HG03354 (cell line): ENCODE measurements at regions not wholly inside any gene's neighbourhood (a gene's known extent, or its start where the extent isn't known, plus 50 kb on each side); places are given as distances from the start of the nearest gene placed in this dataset.

ENCODE experiments used
- ATAC-seq: cut with Tn5 transposase; IDR thresholded peaks from one replicate; pipeline ENCODE4 v1.9.1; 2021; ENCODE audit warnings: mild to moderate bottlenecking; ENCODE audit not compliant: unreplicated experiment, poor library complexity, severe bottlenecking

DNA sequence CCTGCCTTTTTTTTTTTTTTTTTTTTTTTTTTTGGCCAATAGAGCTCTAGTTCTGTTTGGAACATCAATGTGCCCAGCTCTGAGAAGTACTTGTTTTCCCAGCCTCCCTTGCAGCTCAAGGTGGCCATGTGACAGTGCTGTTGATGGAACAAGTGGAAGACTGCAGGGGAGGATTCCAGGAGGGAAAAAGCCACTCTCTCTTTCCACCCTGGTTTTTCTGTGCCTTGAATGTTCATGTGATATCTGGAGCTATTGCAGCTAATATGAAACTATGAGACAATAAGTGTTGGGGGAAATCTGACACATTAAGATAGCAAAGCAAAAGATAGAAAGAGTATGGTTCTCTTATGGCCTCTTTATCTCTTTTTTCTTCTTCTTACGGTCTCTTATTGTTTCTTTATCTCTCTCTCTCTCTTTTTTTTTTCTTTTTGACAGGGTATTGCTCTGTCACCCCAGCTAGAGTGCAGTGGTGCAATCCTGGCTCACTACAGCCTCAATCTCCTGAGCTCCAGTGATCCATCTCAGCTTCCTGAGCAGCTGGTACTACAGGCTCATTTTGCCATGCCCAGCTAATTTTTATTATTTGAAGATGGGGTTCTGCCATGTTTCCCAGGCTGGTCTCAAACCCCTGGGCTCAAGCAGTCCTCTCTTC lies 192.0 kb upstream of the LNX1 start:
- no peak for ATAC-seq

DNA sequence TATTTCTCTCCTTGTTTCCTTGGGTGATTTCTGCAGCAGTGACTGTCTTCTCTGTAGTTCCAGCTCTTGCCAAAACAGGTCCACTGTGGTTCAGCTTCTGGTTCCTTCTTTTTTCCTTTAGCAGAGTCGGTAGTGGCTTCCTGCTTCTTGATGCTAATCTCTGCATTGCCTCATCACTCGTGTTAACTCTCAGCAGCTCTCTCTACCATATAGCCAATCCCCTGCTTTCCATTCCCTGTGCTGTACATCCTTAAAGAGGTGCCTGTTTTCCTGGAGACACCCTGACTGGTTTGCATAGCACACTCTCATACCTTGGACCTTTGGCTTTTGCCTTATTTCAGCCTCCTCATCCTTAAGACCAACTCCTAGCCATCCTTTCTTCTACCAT lies 191.2 kb upstream of the LNX1 start:
- ATAC-seq: no peak

DNA sequence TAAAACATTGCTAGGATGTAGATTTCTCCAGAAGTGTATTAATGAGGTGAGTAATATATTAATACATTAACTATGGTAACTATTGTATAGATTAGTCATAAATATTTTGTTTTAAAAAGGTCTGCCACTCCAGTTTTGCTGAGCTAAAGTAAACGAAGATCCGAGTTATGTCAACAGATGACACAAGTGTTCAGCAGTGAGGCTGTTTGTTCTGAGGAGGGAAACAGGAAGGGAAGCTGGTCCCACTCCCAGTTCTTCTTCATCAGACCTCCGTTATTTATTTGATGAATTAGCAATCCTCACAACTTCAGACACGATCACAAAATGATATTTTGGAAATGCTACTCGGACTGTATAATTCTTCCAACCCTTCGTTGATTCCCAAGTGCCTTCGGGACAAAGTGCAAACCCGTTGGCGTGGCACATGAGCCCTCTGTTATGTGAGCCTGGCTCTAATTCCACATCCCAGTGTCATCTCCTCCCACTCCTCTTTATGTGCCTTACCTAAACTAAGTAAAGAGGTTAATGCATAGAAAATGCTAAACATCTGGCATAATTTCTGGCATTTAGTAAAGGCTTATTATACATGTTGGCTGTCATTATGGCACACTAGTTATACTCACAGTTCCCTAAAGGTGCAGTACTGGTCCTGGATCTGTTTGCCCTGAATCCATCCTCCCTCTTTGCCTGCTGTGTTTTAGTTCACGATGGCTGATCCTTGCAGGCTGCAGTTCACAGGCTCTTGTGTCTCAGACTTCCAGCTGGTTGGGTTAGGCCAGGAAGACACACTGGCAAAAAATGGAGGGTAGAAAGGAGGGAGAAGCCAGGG lies 190.6 kb upstream of the LNX1 start:
- ATAC-seq: no peak

DNA sequence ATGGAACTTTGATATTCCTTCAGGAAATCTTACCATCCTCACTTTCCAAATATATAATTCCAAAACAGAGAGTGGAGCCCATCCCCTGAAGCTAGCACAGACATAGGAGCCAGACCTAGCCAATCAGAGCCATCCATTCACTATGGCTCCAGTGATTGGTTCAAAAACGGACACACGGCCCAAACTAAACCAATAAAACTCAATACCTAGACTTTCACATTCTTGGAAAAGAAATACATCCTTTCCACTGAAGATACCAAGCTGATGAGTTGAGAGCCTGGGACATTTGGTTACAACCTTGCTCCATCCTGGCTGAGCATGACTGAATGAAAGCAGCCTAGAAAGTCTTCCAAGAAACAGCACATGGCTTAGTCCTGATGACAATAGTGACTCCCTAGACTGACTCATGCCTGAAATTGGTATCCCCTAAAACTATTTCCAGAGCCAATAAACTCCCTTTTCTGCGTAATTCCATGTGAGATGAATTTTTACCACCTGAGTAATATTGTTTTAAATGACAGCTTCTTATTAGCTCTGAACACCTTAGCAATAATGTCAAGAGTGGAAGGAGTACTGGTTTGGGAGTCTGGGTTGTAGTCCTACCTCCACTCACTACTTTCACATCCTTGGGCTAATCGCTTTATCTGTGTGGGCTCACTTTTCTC lies 189.6 kb upstream of the LNX1 start:
- ATAC-seq: no peak

DNA sequence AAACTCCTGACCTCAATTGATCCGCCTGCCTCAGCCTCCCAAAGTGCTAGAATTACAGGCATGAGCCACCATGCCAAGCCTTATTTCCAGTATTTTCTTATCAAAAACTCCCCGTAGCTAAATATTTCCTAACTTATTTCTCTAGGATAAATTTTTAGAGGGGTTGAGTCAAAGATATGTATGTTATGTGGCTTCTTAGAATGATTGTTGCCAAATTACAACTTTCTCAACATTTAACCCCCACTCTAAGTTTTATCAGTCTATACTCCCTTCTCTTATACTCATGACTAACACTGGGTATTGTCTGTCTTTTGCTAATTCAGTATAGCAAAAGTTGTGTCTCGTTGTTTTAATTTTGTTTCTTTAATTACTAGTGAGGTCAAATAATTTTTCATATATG lies 187.7 kb upstream of the LNX1 start:
- ATAC-seq: no peak

DNA sequence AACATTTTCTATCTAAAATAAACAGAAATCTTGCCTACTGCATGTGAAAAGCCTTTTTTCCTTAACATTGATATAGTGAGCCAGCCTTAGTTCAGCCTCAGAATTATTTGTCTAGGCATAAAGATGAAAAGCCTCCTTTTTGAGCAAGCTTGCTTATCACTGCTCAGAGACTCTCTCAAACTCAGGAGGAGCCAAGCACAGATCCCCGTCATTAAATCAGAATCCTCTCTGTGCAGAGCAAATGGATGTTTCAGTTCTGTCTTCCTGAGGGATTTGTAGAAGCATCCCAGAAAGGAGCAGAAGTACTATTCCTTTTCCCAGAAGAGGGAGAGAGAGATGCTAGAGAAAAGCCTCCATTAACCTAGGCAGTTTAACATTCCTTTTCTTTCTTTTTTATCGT lies 186.9 kb upstream of the LNX1 start:
- no peak for ATAC-seq

DNA sequence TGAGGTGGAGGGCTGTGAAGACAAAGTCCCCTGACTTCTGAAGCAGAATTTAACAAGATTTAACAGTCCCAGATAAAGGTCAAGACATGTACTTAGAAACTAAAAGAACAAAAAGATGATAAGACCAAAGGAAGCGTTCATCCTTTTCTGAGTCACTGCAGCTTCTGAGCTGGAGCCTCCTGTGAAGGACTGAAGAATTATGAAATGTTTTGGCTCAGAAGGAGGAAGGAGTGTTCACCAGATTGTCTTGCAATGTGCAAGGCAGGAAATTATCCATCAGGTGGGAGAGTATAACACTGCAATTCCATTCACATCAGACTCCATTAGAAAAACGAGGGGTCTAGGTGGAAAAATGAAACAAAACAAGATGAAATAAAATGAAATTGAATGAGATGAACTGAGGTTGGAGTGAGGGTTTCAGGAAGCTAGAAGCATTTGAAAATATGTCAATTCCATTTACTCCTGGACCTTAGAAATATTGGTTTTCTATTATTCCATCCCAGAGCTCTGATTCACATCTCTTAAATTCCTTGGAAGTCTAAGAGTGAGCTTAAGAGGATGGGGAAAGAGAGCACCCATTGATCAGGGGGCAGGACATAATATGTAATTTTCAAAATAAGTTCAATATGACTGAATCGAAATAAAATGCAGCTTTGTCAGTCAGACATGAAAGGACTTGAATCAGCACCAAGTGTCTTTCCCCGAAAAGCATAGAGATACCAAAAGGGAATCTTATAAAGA lies 186.1 kb upstream of the LNX1 start:
- no peak for ATAC-seq

DNA sequence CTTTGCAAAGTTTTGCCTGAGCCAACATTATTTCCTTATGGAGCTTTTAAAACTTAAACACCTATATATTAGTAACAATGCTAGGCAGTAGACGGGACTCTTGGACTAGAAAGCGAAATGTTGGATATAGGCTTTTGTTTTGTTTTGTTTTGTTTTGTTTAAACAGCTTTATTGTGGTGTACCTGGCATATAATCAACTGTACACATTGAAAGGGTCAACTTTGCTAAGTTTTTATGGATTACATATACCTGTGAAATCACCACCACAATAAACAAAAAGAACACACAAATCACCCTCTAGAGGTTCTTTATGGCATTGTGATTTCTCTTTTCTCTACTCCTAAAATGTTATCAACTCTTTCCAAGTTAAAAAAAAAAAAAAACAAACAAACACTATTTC lies 184.9 kb upstream of the LNX1 start:
- no peak for ATAC-seq

DNA sequence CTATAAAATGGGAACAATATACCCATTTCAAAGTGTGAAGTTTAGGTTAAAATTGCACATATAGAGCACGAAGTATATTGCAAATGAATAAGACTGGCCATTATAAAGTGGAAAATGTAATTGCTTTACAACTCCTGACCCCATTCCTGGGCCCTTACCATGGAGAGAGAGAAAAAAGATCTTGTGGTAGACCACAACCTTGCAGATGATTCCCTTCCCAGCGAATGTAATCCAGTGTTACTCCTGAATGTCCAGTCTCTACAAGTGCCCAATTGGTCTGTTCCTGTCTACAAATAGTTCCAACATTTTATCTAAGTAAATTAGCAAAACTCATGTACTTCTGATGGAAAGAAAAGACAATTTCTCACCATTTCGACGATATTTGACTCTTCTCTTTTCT lies 184.1 kb upstream of the LNX1 start:
- no peak for ATAC-seq

DNA sequence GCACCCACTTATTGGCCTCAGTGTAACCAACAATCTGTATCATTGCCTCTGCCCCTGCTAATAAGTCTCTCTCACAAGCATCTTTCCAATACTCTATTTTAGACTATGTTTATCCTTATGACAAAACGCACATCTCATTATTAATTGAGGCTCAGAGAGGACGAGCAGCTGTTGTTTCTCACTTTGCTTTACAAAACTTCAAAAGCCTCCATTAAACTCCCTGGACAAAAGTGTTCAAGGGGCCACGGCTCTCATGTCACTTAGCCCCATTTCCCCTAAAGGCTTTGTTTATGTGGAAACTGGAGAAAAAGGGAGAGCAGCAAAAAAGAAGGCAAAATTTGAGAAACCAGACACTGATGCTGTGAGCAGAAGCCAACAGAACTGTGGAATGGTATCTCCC lies 180.0 kb upstream of the LNX1 start:
- ATAC-seq: no peak

DNA sequence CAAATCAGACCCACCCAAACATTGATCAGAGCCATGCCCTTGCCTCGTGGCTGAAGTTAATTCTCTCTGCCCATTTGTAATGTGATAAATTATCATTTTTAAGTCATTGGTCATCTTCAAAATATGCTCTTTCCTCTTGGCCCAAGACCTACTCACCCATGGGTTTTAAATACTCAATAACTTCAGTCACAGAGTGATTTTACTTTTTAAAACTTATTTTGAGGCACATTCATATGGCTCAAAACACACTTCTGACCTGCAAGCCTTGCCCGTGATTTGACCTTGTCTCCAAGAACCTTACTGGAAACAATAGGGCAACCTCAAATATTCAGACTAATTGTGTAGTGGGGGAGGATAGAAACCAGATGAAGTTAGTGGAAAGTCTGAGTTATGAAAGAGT lies 176.2 kb upstream of the LNX1 start:
- no peak for ATAC-seq

DNA sequence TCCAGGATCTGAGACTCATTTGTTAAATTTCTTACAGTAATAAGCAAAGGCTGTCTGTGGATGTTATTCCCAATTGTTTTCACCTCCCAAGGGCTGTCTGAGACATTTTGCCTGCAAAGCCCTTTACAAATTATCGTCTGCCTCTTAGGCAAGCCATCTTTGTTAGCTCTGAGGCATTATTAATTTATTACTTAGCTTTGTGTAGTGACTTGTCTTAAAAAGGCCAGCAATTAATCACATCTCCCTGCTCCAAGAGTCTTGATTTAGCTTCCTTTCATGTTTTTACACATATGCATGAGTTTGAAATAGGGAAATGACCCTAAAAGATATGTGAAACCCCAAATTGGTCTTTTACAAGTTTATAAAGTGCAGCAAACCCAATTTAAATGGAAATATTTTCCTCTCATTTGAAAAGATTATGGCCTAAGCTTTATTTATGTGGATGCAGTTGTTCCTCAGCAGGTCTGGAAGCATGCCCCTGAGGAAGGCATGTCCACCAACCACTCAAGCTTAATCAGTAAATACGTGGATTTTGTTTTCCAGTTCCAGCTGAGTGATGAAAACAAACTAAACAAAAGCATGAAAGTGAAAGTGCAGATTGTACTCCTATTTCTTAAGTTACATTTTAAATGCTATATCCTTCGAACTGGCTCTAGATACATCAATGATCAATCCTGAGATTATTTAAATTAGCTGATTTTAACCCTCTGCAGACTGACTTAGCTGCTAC lies 173.6 kb upstream of the LNX1 start:
- ATAC-seq: no peak

DNA sequence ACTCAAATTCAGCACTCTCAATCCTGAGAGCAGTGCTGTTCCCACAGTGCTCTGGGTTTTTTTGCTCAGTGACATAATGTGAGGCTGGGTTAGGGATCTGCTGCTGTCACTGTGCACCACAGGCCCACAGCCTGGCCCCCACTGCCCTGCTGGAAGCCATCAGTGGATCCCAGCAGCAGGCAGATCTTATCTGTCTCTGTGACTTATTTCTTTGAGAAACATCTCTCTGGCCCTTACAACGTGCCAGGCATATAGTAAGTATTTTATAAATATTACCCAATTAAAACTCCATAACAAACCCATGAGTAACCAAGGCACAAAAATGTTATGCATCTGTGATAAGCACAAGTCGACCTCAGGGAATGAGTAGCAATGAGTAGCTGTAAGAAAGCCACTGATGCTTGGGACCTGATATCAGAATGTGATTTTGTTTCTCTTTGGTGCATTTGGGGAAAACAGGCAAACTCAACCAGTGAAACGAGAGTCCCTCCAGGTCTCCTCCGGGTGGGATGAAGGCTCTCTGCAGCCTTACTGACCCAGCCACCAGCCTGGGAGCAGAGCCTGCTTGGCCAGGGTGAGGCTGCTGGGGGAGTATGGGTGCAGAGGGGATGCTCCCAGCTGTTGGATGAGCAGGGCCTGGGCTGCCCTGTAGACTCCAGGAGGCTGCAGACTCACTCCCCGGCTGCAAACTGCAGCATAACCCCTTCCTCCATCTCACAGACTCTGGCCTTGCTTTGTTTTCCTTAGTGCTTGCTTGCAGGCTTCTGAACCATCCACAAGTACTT lies 172.7 kb upstream of the LNX1 start:
- no peak for ATAC-seq

DNA sequence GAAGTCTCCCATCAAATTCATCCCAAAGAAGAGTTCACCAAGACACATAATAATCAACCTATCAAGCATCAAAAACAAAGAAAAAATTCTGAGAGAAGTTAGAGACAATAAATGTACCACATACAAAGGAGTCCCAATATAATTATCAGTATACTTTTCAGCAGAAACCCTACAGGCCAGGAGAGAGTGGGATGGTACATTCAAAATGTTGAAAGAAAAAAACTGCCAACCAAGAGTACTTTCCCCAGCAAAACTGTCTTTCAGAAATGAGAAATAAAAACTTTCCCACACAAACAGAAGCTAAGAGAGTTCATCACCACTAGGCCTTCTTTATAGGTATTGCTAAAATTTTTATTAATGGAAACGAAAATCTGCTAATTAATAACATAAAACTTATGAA lies 164.4 kb upstream of the LNX1 start:
- ATAC-seq: no peak

DNA sequence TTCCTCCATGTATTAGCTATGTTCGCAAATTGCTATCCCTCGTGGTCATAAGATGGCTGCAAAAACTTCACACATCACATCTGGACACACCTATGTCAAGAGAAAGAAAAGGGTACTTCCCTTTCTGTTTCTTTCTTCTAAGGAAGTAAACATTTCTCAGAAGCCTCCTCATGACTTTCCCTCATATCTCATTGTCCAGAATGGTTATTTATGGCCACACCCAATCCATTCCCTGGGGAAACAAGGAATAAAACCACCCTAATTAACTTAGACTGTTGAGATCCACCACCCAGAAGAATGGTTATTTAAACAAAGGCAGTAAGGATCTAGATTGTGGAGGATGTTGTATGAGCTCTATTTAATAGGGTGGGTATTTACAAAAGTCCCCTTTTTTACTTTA lies 160.8 kb upstream of the LNX1 start:
- no peak for ATAC-seq

DNA sequence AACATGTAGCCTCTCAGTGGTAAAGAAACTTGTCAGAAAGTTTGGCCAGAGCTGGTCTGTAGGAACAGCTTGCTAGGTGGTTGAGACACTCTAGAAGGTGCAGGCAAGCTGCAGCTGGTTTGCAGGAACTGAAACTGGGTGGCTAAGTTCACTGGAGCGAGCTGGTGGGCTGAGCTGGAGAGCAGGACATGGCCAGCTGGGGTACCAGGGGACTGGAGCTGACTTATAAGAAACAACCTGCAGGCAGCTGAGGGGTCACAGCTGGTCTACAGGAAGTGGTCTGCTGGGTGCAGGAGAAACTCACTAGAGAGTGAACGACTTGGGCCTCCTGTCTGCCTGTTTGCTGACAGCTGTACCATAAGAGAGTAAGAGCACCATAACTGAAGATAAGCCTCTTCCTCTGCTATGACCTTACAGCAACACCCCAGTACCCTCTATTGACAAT lies 157.1 kb upstream of the LNX1 start:
- peak; percentile 96 for ATAC-seq

DNA sequence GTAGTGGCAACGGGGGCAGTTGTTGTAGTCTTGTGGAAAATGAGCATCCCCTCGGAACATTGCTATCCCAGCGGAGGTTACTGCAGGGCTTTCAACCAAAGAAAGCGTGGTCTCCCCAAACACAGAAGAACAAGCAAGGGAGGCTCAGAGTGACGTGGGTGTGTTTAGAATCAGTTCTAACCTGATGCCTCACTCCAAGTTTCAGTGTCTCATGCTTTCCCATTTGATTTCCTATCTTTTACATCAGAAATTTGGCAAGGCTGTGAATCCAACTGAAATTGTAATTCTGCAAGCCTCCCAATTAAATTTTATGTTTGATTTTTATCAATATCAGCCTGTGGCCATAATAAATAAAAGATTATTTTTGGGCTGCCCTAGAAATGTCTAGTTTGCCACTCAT lies 156.1 kb upstream of the LNX1 start:
- ATAC-seq: no peak

DNA sequence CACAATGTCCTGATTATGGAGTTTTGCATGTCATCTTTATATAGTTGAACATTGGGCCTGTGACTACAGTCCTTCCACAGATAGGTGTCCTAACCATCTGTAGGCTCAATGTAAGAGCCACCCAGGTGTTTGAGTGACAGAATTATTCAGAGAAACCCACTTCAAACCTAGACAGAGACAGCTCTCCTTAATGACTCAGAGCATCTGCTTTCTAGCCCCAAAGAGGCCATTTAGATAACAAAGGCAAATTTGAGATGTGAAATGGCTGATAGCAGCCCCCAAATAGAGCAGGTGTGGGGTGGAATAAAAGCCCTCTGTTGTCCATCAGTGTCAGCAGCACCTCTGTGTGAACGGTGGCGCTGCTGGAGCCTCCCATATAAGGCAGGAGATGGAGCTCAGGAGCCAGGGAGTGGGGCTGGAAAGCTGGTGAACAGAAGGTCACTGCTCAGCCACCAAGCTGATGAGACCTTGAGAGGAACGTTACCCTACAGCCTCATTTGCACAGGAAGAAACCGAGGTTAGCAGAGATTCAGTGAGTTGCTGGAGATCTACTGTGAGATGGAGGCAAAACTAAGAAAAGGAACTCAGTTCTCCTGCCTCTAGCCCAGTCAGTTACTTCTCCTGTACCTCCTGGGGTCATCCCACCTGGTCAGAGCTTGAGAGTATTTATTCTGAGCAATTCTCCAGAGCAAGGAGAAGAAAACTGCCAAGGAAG lies 153.3 kb upstream of the LNX1 start:
- no peak for ATAC-seq
